K562 (cell line): ENCODE measurements at regions not wholly inside any gene's neighbourhood (a gene's known extent, or its start where the extent isn't known, plus 50 kb on each side); places are given as distances from the start of the nearest gene placed in this dataset.

Experiments
- ATF1 ChIP-seq, 2 experiments: fragments of 450-650 bp in 1 of 2; IDR thresholded peaks; 2 replicates each; pipeline ENCODE4 v1.6.1; 2016; ENCODE audit warnings: missing compliant biosample characterization in 1 of 2, missing genetic modification characterization in 1 of 2
- CBX2 ChIP-seq: fragments of 200-600 bp; sonication (generic); IDR thresholded peaks from one replicate; pipeline ENCODE4 v1.6.1; 2012; ENCODE audit warnings: mild to moderate bottlenecking, low read length, inconsistent platforms; ENCODE audit not compliant: insufficient read depth, poor library complexity, severe bottlenecking
- E2F6 ChIP-seq, 2 experiments: IDR thresholded peaks; 2 replicates each; pipeline ENCODE4 v1.6.1; 2011; ENCODE audit warnings: borderline replicate concordance in 1 of 2, control low read depth in 1 of 2, low read depth in 1 of 2, low read length in 1 of 2, mild to moderate bottlenecking in 1 of 2, mixed read lengths in 1 of 2, moderate library complexity in 1 of 2; ENCODE audit not compliant: insufficient read depth in 1 of 2, insufficient read length in 1 of 2, poor library complexity in 1 of 2, severe bottlenecking in 1 of 2; ENCODE audit errors: extremely low read depth in 1 of 2
- ELF1 ChIP-seq: fragments of 200-800 bp; sonication (Bioruptor generic); IDR thresholded peaks from 2 replicates; pipeline ENCODE4 v1.6.1; 2016; ENCODE audit warnings: missing genetic modification characterization, missing compliant biosample characterization
- EP300 ChIP-seq: IDR thresholded peaks from 2 replicates; pipeline ENCODE4 v1.6.1; 2012; ENCODE audit warnings: low read length, improper control_type of control experiment
- ETV6 ChIP-seq, 3 experiments: fragments of 150-350 bp in 1 of 3; sonication (generic) in 1 of 3; formaldehyde crosslinking in 1 of 3; IDR thresholded peaks; 2 replicates each; pipeline versions ENCODE4 v1.6.1 to v1.8.0; 2014 to 2022; ENCODE audit warnings: borderline replicate concordance in 2 of 3, low read depth in 2 of 3, antibody characterized with exemption in 1 of 3, low read length in 1 of 3, mild to moderate bottlenecking in 1 of 3, missing genetic modification reagents in 1 of 3
- JUND ChIP-seq, 2 experiments: IDR thresholded peaks; 2 replicates in 1 of 2; 3 replicates in 1 of 2; pipeline ENCODE4 v1.6.1; 2011; ENCODE audit warnings: borderline replicate concordance in 2 of 2, low read depth in 2 of 2, low read length in 2 of 2, improper control_type of control experiment in 1 of 2, missing biosample characterization in 1 of 2, missing genetic modification characterization in 1 of 2, missing genetic modification reagents in 1 of 2
- KLF6 ChIP-seq: fragments of 250-450 bp; sonication (Bioruptor Pico); IDR thresholded peaks from 2 replicates; pipeline ENCODE4 v1.4.0; 2020; ENCODE audit warnings: mild to moderate bottlenecking, moderate library complexity, borderline replicate concordance
- SIRT6 ChIP-seq: IDR thresholded peaks from one replicate; pipeline ENCODE4 v1.6.1; 2012; ENCODE audit warnings: low read depth, mild to moderate bottlenecking, control low read depth, inconsistent platforms, low read length, moderate library complexity
- YY1 ChIP-seq, 3 experiments: IDR thresholded peaks; 2 replicates each; pipeline ENCODE4 v1.6.1; 2011; ENCODE audit warnings: low read length in 2 of 3, mild to moderate bottlenecking in 2 of 3, moderate library complexity in 2 of 3, borderline replicate concordance in 1 of 3, control low read depth in 1 of 3, low read depth in 1 of 3; ENCODE audit not compliant: insufficient read depth in 3 of 3, insufficient replicate concordance in 2 of 3, control insufficient read depth in 1 of 3, insufficient read length in 1 of 3; ENCODE audit errors: extremely low read depth in 1 of 3
- ZC3H8 ChIP-seq: fragments of 450-650 bp; IDR thresholded peaks from 2 replicates; pipeline ENCODE4 v1.6.1; 2017
- ZNF239 ChIP-seq: fragments of 250-450 bp; sonication (Bioruptor Pico); IDR thresholded peaks from 2 replicates; pipeline ENCODE4 v1.4.0; 2020; ENCODE audit warnings: mild to moderate bottlenecking
- ZNF639 ChIP-seq, 2 experiments: fragments of 200-800 bp in 1 of 2; sonication (Bioruptor generic) in 1 of 2; sonication (generic) in 1 of 2; formaldehyde crosslinking in 1 of 2; IDR thresholded peaks in 1 of 2; conservative IDR thresholded peaks in 1 of 2; 2 replicates each; pipeline versions ENCODE4 v1.5.0 to v1.6.1; 2016 to 2020; ENCODE audit warnings: missing compliant biosample characterization in 1 of 2, missing genetic modification characterization in 1 of 2, missing genetic modification reagents in 1 of 2
- TF ChIP-seq, protein P1 (sequence below), 3 experiments: IDR thresholded peaks in 2 of 3; conservative IDR thresholded peaks in 1 of 3; 2 replicates each; pipeline ENCODE4 v1.5.1; 2011 to 2012; ENCODE audit warnings: low read length in 3 of 3, mild to moderate bottlenecking in 3 of 3, control low read depth in 2 of 3, improper control_type of control experiment in 1 of 3, inconsistent platforms in 1 of 3, low read depth in 1 of 3, mixed read lengths in 1 of 3, moderate library complexity in 1 of 3; ENCODE audit not compliant: insufficient read depth in 2 of 3

DNA sequence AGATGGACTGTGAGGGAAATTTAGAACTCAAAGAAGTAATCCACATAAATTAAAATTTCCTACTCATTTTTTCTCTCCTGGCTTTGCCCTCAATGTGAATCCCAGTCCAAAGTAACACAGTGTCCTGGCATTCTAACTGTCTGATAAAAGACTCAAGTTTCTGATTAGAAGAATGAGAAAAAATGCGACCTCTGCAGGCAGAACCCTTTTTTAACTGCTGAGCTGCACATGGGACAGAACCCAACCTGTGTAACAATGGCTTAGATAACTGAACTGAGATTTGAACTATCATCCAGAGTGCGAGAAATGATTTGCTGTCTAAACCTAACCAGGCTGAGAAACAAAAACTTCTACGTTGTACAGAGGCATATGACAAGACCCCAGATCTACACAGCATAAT lies 385.6 kb upstream of the LRRC4C start:
- TF ChIP-seq YY1 (IDR thresholded peaks at IDR 0.05; ENCODE audit: borderline replicate concordance in 1 of 3, control insufficient read depth in 1 of 3, extremely low read depth in 1 of 3, insufficient read depth in 3 of 3, insufficient read length in 1 of 3, insufficient replicate concordance in 2 of 3, low read depth in 1 of 3, low read length in 2 of 3) (no peak), ZC3H8 (no peak), SIRT6 (no peak), CBX2 (no peak), KLF6 (CRISPR knock-in tag) (no peak), ETV6 (IDR thresholded peaks at IDR 0.05; ENCODE audit: borderline replicate concordance in 1 of 2, low read depth in 2 of 2, low read length in 1 of 2) (no peak), ETV6 (CRISPR knock-in tag; IDR thresholded peaks at IDR 0.05; ENCODE audit: borderline replicate concordance) (no peak), ELF1 (no peak), E2F6 (IDR thresholded peaks at IDR 0.05; ENCODE audit: borderline replicate concordance in 1 of 2, extremely low read depth in 1 of 2, insufficient read depth in 1 of 2, insufficient read length in 1 of 2, low read depth in 1 of 2, low read length in 1 of 2, poor library complexity in 1 of 2, severe bottlenecking in 1 of 2) (no peak), ZNF239 (CRISPR knock-in tag) (no peak), ATF1 (CRISPR knock-in tag; IDR thresholded peaks at IDR 0.05) (no peak), ATF1 (tag; IDR thresholded peaks at IDR 0.05) (no peak), EP300 (no peak), JUND (IDR thresholded peaks at IDR 0.05; ENCODE audit: borderline replicate concordance, low read depth, low read length) (no peak), JUND (tag; IDR thresholded peaks at IDR 0.05; ENCODE audit: borderline replicate concordance, low read depth, low read length) (no peak), ZNF639 (CRISPR knock-in tag; conservative IDR thresholded peaks at IDR 0.05 in 1 of 2, IDR thresholded peaks at IDR 0.05 in 1 of 2) (no peak)
- TF ChIP-seq, protein P1, sequence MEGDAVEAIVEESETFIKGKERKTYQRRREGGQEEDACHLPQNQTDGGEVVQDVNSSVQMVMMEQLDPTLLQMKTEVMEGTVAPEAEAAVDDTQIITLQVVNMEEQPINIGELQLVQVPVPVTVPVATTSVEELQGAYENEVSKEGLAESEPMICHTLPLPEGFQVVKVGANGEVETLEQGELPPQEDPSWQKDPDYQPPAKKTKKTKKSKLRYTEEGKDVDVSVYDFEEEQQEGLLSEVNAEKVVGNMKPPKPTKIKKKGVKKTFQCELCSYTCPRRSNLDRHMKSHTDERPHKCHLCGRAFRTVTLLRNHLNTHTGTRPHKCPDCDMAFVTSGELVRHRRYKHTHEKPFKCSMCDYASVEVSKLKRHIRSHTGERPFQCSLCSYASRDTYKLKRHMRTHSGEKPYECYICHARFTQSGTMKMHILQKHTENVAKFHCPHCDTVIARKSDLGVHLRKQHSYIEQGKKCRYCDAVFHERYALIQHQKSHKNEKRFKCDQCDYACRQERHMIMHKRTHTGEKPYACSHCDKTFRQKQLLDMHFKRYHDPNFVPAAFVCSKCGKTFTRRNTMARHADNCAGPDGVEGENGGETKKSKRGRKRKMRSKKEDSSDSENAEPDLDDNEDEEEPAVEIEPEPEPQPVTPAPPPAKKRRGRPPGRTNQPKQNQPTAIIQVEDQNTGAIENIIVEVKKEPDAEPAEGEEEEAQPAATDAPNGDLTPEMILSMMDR (IDR thresholded peaks at IDR 0.05 in 2 of 3, conservative IDR thresholded peaks at IDR 0.05 in 1 of 3; ENCODE audit: insufficient read depth in 2 of 3, low read depth in 1 of 3, low read length in 3 of 3): no peak
